HL-60 (cell line): ENCODE measurements at regions not wholly inside any gene's neighbourhood (a gene's known extent, or its start where the extent isn't known, plus 50 kb on each side); places are given as distances from the start of the nearest gene placed in this dataset.

Source experiments
- DNase-seq, 2 experiments: peaks; one replicate each; pipeline ENCODE4 v3.0.0-alpha.2; 2010 to 2020; ENCODE audit warnings: low read depth in 1 of 2, low spot score in 1 of 2
- H3K27ac ChIP-seq: fragments of 250-450 bp; sonication (Bioruptor Pico); replicated peaks from 2 replicates; pipeline ENCODE4 v1.5.1; 2020; ENCODE audit warnings: mild to moderate bottlenecking, moderate library complexity
- H3K27me3 ChIP-seq: fragments of 250-450 bp; sonication (Bioruptor Pico); 2 replicates; pipeline ENCODE4 v1.5.1; 2021; ENCODE audit warnings: mild to moderate bottlenecking, moderate library complexity; ENCODE audit not compliant: insufficient read depth, poor library complexity, severe bottlenecking
- H3K4me3 ChIP-seq: replicated peaks from 2 replicates; pipeline ENCODE4 v1.5.1; 2011; ENCODE audit warnings: mild to moderate bottlenecking, control low read depth, low read length; ENCODE audit not compliant: insufficient read depth
- GABPA ChIP-seq: IDR thresholded peaks from 2 replicates; pipeline ENCODE4 v1.6.1; 2012; ENCODE audit warnings: low read depth
- POLR2AphosphoS5 ChIP-seq: IDR thresholded peaks from 2 replicates; pipeline ENCODE4 v1.6.1; 2012; ENCODE audit warnings: low read depth
- REST ChIP-seq: IDR thresholded peaks from 2 replicates; pipeline ENCODE4 v1.6.1; 2012; ENCODE audit warnings: low read depth; ENCODE audit not compliant: insufficient replicate concordance
- SPI1 ChIP-seq: IDR thresholded peaks from 2 replicates; pipeline ENCODE4 v1.6.1; 2012; ENCODE audit warnings: low read depth, mild to moderate bottlenecking, borderline replicate concordance
- TF ChIP-seq, protein P1 (sequence below): IDR thresholded peaks from one replicate; pipeline ENCODE4 v1.5.1; 2011; ENCODE audit warnings: low read length, control low read depth, inconsistent platforms; ENCODE audit not compliant: insufficient read depth

DNA sequence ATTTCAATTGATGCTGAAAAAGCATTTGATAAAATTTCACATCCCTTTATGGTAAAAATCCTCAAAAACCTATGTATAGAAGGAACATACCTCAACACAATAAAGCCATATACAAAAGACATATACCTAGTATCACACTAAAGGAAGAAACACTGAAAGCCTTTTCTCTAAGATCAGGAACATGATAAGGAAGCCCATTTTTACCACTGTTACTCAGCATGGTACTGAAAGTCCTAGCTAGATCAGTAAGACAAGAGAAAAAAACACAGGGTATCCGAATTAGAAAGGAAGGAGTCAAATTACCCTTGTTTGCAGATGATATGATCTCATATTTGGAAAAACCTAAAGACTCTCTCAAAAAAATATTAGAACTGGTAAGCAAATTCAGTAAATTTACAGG is 350.2 kb upstream of the PDE4D start:
- H3K27ac ChIP-seq: no peak overlapping the region
- DNase-seq: no peak
- no peak overlapping the region for H3K4me3 ChIP-seq
- H3K27me3 ChIP-seq: no peaks in the 10 kb centered on the region
- no peak for TF ChIP-seq SPI1
- TF ChIP-seq REST: no peak
- TF ChIP-seq, protein P1, sequence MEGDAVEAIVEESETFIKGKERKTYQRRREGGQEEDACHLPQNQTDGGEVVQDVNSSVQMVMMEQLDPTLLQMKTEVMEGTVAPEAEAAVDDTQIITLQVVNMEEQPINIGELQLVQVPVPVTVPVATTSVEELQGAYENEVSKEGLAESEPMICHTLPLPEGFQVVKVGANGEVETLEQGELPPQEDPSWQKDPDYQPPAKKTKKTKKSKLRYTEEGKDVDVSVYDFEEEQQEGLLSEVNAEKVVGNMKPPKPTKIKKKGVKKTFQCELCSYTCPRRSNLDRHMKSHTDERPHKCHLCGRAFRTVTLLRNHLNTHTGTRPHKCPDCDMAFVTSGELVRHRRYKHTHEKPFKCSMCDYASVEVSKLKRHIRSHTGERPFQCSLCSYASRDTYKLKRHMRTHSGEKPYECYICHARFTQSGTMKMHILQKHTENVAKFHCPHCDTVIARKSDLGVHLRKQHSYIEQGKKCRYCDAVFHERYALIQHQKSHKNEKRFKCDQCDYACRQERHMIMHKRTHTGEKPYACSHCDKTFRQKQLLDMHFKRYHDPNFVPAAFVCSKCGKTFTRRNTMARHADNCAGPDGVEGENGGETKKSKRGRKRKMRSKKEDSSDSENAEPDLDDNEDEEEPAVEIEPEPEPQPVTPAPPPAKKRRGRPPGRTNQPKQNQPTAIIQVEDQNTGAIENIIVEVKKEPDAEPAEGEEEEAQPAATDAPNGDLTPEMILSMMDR: no peak
- no peak for TF ChIP-seq GABPA
- no peak for TF ChIP-seq POLR2AphosphoS5

DNA sequence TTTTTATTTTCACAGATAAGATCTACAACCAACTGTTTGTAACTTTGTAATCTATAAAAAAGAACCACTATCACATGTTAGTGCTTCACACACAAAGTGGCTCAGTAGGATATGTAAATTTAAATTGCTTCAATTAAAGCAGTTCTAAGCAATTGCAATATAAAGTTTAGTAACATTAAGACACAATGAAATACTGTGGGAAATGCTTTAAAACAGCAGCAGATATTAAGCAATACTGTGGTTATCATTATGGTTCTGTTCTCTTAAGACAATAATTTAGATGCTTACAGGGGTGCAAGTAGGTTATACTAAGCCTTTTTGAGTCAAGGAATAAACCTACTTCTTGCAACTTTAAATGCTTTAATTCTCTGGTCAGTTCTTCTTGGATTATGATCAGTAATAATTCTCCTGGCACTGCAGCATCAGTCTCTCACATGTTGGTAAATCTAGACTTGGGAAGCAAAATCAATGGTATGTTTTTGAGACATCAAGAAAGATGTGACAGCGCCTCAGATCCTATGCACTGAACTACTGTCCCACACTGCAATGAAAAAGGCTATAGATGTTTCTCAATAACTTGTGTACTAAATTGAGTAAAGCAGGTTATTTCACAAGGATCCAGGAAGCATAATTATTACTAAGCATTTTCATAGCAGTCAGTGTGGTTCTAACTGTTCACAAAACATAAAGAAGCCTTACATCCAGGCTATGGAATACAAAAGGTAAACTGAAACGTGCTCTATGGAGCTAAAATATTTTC is 338.7 kb upstream of the PDE4D start:
- peak; percentile 53 to 67 for DNase-seq
- TF ChIP-seq GABPA (no peak), POLR2AphosphoS5 (no peak), SPI1 (no peak), REST (no peak)
- TF ChIP-seq, protein P1: no peak
- Histone ChIP-seq H3K4me3 (no peak overlapping the region), H3K27ac (peak overlapping the region; percentile 81), H3K27me3 (no peaks in the 10 kb centered on the region)

- H3K4me3 ChIP-seq: no peak overlapping the region
- no peak for TF ChIP-seq SPI1
- no peak for TF ChIP-seq REST
- no peak for TF ChIP-seq GABPA
- no peak for TF ChIP-seq POLR2AphosphoS5
- TF ChIP-seq, protein P1: no peak
These were observed 336.9 kb upstream of the PDE4D start for GRCh38 chr5:60230456-60230855.

More at GRCh38 chr5:60230456-60230855, 336.9 kb upstream of the PDE4D start:
- Histone ChIP-seq H3K27ac (peak overlapping the region; percentile 81), H3K27me3 (no peaks in the 10 kb centered on the region)
- DNase-seq: no peak
